G401.6 (cell line): ENCODE measurements at regions not wholly inside any gene's neighbourhood (a gene's known extent, or its start where the extent isn't known, plus 50 kb on each side); places are given as distances from the start of the nearest gene placed in this dataset.

Source experiments
- FAIRE-seq: peaks from 2 replicates; lab custom pipeline; 2012; peaks lifted over from hg19 to GRCh38; lab: Jason Lieb, UNC

DNA sequence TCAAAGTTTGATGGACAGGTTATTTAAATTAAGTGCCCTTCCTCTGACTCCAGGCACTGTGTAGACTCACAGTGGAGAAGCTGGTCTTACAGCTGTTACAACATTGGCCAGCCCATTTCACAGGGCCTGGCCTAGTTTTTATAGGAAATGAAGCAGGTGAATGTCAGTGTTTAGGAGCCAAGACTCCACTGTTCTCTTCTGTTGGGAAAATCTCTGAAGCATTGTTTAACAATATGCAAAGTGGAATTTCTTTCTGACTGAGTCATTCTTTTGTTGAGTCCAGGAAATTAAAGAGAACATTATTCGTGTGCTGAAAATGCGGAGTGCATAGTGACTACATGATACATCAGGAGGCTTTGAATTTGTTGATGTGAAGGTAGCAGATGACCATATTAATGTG lies 64.7 kb downstream of the ARRDC4 start:
- FAIRE-seq: no peak

- FAIRE-seq: no peak
Observed at GRCh38 chr15:98034731-98035130, 74.2 kb downstream of the ARRDC4 start.

- FAIRE-seq: no peak
Observed at GRCh38 chr15:98035134-98035533, 74.6 kb downstream of the ARRDC4 start.

DNA sequence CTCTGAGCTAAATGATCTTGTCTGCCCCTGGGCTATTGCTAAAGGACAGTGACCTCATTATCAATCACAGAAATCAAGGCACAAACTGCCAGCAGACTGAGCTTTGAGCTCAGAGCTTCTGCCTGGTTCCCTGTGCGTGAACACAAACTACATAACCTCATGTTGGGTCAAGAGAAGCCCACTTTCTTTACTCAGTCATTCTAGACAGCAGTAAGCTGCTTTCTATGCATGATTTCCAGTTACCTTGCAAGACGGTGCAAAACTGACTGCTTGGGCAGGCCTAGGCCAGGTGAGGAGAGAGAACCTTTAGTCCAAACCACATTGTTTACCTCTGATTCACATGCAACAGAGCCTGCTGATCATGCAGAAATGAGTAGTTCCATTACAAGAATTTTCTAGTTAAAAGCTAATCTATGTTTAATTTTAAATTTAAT lies 75.1 kb downstream of the ARRDC4 start:
- FAIRE-seq: no peak

DNA sequence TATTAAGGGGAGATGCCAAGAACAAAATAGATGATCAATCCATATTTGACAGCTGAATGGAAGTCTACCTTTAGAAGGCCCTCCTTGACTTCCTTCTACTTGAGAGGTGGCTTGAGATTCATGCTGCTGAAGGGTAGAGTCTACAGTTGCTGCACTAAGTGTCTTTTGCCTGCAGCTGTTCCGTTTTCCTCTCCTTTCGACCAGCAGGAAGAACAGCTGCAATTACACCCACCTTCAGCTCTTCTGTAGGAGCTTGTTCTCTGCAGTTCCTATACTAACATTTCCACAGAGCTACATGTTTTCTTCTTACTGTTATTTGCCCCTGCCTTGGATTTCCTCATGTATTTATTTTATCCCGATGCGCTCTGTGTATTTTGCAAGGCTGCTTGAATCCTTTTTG lies 79.1 kb downstream of the ARRDC4 start:
- FAIRE-seq: no peak

DNA sequence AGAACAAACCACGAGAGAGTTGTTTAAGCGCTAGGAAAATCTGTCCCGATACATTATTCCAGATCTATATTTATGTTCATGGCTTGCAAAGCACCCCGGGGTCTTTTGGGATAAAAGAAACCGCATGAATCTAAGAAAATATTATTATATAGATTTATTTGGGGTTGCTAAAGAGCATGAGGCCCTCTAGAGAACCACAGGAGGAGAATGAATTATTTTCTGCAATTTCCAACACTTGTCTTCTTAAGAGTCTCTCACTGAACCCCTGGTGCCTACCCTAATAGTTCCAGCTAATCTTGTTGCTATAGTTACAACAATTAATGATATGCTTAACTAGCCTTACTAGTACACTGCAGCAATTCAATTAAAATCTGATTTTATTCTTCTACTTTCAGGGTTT lies 79.6 kb downstream of the ARRDC4 start:
- FAIRE-seq: no peak

- no peak for FAIRE-seq
Observed at GRCh38 chr15:98043160-98044014, 82.9 kb downstream of the ARRDC4 start.

DNA sequence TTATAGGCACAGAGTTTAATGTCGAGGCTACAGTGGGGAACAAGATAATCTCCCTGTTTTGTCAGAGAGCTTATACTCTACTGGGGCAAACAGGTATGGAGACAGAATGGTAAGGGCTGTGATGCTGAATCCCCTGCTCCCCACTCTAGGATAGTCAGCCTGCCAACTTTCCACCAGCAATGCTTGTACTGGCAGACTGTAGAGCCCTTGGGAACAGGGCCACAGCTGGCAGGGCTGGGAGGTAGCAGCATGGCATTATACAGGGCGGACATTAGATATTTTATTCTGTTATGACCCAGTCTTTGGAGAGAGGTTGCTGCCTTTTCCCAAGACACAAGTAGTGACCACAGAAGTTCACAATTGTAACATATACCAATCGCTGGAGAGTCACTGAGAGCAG lies 91.2 kb downstream of the ARRDC4 start:
- no peak for FAIRE-seq

DNA sequence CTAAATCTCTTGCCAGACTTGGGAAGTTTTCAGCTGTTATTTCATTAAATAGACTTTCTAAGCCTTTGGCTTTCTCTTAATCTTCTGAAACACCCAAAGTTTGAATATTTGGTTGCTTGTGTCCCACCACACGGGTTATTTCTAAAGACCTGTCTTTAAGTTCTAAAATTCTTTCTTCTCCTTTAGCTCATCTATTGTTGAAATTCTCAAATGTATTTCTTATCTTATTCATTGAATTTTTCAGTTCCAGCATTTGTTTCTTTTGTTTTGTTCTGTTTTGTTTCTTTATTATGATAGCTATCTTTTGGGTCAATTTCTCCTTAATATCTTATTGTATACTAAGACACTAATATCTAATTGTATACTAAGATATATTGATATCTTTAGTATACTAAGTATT lies 97.0 kb downstream of the ARRDC4 start:
- FAIRE-seq: no peak

- no peak for FAIRE-seq
Observed at GRCh38 chr15:98062869-98063268, 102.4 kb downstream of the ARRDC4 start.

- FAIRE-seq: no peak
Observed at GRCh38 chr15:98063315-98063714, 102.8 kb downstream of the ARRDC4 start.

GRCh38 chr15:98063871-98064270 lies 103.4 kb downstream of the ARRDC4 start:
- FAIRE-seq: no peak

DNA sequence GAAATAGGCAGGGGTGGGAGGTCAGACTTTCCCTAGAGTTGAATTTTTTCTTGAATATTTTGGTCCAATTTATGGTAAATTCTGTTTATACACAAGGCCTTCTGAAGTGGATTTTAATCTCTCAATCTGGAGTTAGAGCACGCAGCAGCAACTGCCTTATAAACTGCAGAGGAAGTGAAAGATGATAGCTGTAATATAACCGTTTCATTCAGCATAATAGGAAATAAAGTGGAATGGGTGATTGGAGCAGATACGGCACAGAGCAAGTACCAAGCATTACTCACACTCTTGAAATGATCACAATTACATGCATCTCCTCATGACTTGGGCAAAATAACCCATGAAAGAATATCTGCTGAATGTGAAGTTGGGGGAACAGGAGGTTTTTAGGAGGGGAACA lies 106.8 kb downstream of the ARRDC4 start:
- peak; percentile 94 for FAIRE-seq

GRCh38 chr15:98069256-98069655 lies 108.8 kb downstream of the ARRDC4 start:
- peak; percentile 91 for FAIRE-seq

DNA sequence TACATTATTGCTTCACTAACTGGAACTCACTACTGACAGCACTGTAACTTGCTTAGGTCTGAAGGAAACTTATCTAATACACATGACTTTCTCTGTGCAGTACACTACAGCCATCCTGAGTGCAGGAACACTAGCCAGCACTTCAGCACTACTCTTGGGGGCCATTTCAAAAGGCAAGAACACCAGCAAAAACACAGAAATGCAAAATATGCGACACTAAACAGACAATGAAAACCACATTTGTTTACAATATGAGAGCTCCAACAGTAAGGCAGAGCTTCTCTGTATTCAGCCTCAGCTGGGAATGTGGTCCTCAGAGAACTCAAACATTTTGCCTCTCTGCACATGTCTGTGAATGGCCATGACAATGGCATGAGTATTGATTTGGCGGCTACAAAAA lies 109.6 kb downstream of the ARRDC4 start:
- no peak for FAIRE-seq

DNA sequence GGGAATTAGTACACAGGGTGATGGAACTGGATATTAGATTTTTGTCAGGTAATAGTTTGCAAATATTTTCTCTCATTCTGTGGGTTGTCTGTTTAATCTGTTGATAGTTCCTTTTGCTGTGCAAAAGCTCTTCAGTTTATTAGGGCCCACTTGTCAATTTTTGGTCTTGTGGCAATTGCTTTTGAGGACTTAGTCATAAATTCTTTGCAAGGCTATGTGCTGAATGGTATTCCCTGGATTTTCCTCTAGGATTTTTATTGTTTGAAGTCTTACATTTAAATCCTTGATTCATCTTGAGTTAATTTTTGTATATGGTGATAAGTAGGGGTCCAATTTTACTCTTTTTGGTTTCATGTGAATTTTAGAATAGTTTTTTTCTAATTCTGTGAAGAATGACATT lies 111.3 kb downstream of the ARRDC4 start:
- peak; percentile 92 for FAIRE-seq

DNA sequence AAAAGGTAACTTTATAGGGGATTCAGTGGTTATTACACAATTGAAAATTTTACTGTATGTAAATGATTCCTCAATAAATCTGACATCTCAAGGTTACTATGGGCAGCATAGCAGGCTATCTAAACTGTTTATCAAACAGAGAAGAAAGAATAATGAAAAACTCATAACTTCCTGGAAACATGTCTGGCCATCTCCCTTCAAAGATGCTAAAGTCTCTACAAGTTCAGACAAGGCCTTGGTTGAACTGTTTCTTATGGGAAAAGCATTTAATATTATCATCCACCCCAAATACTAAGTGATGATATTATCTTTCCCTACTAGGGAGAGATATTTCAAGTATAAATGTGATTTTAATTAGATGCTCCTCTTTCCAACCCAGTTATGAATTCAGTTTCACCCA lies 114.9 kb downstream of the ARRDC4 start:
- FAIRE-seq: no peak

DNA sequence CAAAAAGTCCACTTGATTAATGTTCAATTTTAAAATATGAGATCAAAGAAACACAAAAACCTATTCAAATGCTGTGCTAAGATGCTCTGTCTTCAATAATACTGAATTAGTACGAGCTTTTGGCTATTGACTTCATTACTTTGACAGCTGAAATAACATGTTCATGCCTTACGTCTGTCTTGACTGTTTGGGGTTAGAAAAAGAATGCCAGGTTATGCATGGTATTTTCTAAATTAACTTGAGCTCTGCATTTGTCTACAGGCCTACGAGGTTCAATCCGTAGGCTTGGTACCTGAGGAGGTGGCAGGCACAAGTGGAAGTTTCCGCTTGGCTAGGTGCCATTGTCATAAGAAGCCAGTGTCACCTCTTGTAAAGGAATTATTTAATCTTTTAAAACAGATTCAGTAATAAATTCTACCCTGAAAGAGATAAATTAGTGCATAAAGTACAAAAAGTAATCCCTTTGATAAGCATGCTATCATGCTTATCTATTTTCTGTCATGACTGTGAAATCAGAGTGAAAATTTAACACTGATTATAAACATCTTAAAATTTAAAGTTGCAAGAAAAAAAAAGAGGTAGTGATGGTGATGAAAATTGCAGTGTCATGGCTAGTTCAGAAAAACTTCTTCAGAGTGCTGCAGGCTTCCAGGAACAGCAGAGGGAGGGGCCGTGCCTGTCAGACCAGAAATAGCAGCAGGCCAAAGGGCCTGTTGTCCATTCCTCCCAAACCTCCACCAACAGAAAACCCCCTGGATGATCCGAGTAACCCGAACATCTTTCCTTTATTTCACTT lies 115.7 kb downstream of the ARRDC4 start:
- peak; percentile 79 for FAIRE-seq

DNA sequence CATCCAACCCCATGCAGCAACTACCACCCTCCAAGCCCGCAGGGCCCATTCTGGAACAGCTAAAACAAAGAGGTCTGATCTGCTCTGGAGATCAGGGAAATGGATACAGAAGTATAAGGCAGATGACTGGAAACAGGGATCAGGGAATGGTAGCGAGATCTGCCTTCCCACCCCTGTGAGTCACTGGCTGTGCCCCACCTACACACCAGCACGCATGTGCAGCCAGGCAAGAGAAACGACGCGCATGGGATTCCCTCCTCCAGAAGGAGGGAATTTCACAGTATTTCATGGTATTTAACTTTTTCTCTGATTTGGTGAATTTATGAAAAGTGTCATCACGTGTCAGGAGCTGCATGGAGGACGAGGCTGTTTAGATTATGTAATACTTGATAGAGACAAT lies 116.7 kb downstream of the ARRDC4 start:
- FAIRE-seq: no peak

DNA sequence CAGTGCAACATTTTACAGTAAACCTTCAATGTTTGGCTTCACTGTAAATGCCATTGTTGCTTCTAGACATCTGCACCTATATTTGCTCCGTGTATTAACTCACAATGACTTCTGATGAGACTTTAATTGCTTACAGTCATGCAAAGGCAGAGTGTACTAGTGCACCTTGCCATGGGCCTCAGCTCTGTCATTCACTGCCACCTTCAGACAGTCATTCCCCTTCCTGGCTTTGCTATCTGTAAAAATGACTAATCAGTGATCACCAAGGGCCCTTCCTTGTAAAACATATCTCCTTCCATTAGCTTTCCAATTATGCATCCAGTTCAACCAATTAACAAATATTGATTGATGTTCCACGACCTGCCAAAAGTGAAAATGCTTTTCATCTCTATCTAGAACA lies 120.3 kb downstream of the ARRDC4 start:
- FAIRE-seq: no peak

- FAIRE-seq: no peak
Observed at GRCh38 chr15:98083203-98083910, 122.9 kb downstream of the ARRDC4 start.

DNA sequence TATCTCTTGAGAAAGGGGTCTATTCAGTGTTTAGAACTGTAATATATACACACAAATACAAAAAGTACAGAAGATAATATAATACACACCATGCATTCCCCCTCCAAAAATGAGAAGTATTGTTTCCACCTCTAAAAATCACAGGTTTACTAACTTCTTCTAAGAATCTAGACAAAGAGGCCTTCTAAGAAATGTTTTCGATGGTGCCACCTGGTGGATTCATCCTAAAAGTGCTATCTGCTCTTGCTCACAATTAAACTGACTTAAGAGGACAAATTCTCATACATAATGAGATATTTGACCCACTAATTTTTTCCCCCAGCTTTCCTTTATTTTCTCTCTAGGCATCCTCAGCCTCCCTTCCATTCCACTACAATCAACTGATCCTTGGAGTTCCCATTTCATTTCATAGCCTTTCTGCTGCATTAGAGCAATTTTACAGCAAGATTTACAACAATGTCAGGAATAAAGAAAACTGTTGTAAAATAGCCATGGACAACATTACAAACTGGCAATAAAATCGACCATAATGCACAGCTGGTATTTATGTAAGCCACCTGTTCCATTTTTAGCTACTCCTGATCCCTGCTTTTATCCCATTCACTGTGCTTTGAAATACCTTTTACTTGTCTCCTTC lies 124.6 kb downstream of the ARRDC4 start:
- peak; percentile 91 for FAIRE-seq
